ENCODE measurements at regions not wholly inside any gene's neighbourhood (a gene's known extent, or its start where the extent isn't known, plus 50 kb on each side); places are given as distances from the start of the nearest gene placed in this dataset.

DNA sequence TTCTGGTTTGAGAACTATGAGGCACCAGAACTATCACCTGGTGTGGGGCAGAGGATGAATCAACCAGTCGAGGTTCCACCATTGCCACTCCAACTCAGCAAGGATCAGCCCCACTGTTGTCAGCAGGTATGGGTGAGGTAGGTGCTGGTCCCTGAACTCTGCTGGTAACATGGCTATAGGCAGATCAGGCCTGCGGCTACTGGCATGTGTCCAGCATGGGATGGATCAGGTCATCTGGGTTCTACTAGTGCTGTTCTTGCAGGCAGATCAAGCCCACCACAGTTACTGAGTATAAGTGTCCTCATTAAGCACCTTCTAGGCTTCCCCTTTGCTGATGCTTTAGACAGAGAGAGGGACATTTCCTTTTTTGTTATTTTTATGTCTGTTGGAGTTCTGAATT is 71.7 kb downstream of the GABRA6 start:
- no peaks in the 10 kb centered on the region for H3F3A ChIP-seq (ENCODE audit: low read depth)
- no peaks in the 10 kb centered on the region for H4K20me1 ChIP-seq (ENCODE audit: low read depth)
- H3K4me2 ChIP-seq: no peak overlapping the region
- no peaks in the 10 kb centered on the region for H3K79me2 ChIP-seq (ENCODE audit: low read depth)
- H3K4me1 ChIP-seq: no peaks in the 10 kb centered on the region
- Mint-ChIP-seq H3K36me3 (no peaks in the 10 kb centered on the region), H3K27ac (no peak overlapping the region), H3K27me3 (ENCODE audit: insufficient read depth, low read depth) (peaks cover 2% of the 10 kb centered on the region), H3K4me1 (peaks cover 3% of the 10 kb centered on the region), H3K4me3 (no peak overlapping the region), H3K9me3 (no peaks in the 10 kb centered on the region)
- H3K36me3 ChIP-seq: no peaks in the 10 kb centered on the region
- no peak overlapping the region for H3K9ac ChIP-seq
- no peaks in the 10 kb centered on the region for H3K9me3 ChIP-seq (ENCODE audit: low read depth)
- H3K27me3 ChIP-seq: no peaks in the 10 kb centered on the region
- H3K4me3 ChIP-seq: no peak overlapping the region
- no peak overlapping the region for H2AFZ ChIP-seq (replicated peaks)
- TF ChIP-seq EZH2 (IDR thresholded peaks at IDR 0.05) (no peak), EZH2phosphoT487 (IDR thresholded peaks at IDR 0.05) (no peak), CTCF (IDR thresholded peaks at IDR 0.05) (no peak)
- DNase-seq (ENCODE audit: low spot score): no peak
- no peak overlapping the region for H3K27ac ChIP-seq

DNA sequence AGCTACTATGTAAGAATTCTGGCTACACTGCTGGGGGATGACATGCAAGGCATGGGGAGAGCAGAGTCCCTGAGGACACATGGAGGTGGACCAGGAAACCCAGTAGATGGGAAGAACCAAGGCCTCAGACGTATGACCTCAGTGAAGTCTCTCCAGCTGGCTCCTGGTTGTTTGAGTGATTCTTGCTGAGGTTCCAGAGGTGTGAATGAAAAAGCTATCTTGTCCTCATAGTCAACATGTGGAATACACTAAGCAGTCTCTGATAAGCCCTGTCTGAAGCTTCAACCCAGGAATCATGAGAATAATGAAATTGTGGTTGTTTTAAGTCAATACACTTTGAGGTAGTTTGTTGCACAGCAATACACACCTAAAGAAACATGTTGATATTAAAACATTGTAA is 78.0 kb downstream of the GABRA6 start:
- no peak overlapping the region for H3K4me2 ChIP-seq
- H3K27ac ChIP-seq: no peak overlapping the region
- Mint-ChIP-seq H3K27me3 (ENCODE audit: insufficient read depth, low read depth) (peaks cover 2% of the 10 kb centered on the region), H3K4me1 (no peaks in the 10 kb centered on the region), H3K36me3 (no peaks in the 10 kb centered on the region), H3K9me3 (no peaks in the 10 kb centered on the region), H3K27ac (no peak overlapping the region), H3K4me3 (no peak overlapping the region)
- H3K4me3 ChIP-seq: no peak overlapping the region
- no peaks in the 10 kb centered on the region for H3K27me3 ChIP-seq
- no peaks in the 10 kb centered on the region for H3K9me3 ChIP-seq (ENCODE audit: low read depth)
- no peak overlapping the region for H2AFZ ChIP-seq (replicated peaks)
- TF ChIP-seq EZH2phosphoT487 (IDR thresholded peaks at IDR 0.05) (no peak), CTCF (IDR thresholded peaks at IDR 0.05) (no peak), EZH2 (IDR thresholded peaks at IDR 0.05) (no peak)
- no peak overlapping the region for H3K9ac ChIP-seq
- H4K20me1 ChIP-seq (ENCODE audit: low read depth): no peaks in the 10 kb centered on the region
- H3F3A ChIP-seq (ENCODE audit: low read depth): no peaks in the 10 kb centered on the region
- no peak for DNase-seq (ENCODE audit: low spot score)
- H3K36me3 ChIP-seq: no peaks in the 10 kb centered on the region
- no peaks in the 10 kb centered on the region for H3K79me2 ChIP-seq (ENCODE audit: low read depth)
- H3K4me1 ChIP-seq: peaks cover 8% of the 10 kb centered on the region

GRCh38 chr5:161765611-161766010 is 80.1 kb downstream of the GABRA6 start:
- H2AFZ ChIP-seq (replicated peaks): peak overlapping the region; percentile 69
- no peak for TF ChIP-seq CTCF (IDR thresholded peaks at IDR 0.05)
- TF ChIP-seq EZH2phosphoT487 (IDR thresholded peaks at IDR 0.05): no peak
- no peak for TF ChIP-seq EZH2 (IDR thresholded peaks at IDR 0.05)
- no peaks in the 10 kb centered on the region for H3K36me3 ChIP-seq
- no peak overlapping the region for H3K27ac ChIP-seq
- H4K20me1 ChIP-seq (ENCODE audit: low read depth): no peaks in the 10 kb centered on the region
- no peak overlapping the region for H3K4me3 ChIP-seq
- no peaks in the 10 kb centered on the region for H3F3A ChIP-seq (ENCODE audit: low read depth)
- peaks cover 2% of the 10 kb centered on the region for H3K27me3 Mint-ChIP-seq (ENCODE audit: insufficient read depth, low read depth)
- H3K4me2 ChIP-seq: no peak overlapping the region
- no peak overlapping the region for H3K4me3 Mint-ChIP-seq
- no peaks in the 10 kb centered on the region for H3K9me3 ChIP-seq (ENCODE audit: low read depth)
- H3K9ac ChIP-seq: no peak overlapping the region
- H3K27ac Mint-ChIP-seq: no peak overlapping the region
- H3K4me1 ChIP-seq: peaks cover 8% of the 10 kb centered on the region
- H3K9me3 Mint-ChIP-seq: peaks cover 3% of the 10 kb centered on the region
- DNase-seq (ENCODE audit: low spot score): no peak
- no peaks in the 10 kb centered on the region for H3K79me2 ChIP-seq (ENCODE audit: low read depth)
- H3K27me3 ChIP-seq: no peaks in the 10 kb centered on the region
- H3K36me3 Mint-ChIP-seq: no peaks in the 10 kb centered on the region
- H3K4me1 Mint-ChIP-seq: no peaks in the 10 kb centered on the region

- Histone ChIP-seq H3K4me3 (no peak overlapping the region), H3K4me2 (no peak overlapping the region), H3K27ac (no peak overlapping the region), H3F3A (ENCODE audit: low read depth) (no peaks in the 10 kb centered on the region), H3K9ac (no peak overlapping the region), H3K9me3 (ENCODE audit: low read depth) (no peaks in the 10 kb centered on the region), H3K79me2 (ENCODE audit: low read depth) (no peaks in the 10 kb centered on the region), H2AFZ (replicated peaks) (no peak overlapping the region), H3K4me1 (no peaks in the 10 kb centered on the region), H3K27me3 (no peaks in the 10 kb centered on the region), H4K20me1 (ENCODE audit: low read depth) (no peaks in the 10 kb centered on the region), H3K36me3 (no peaks in the 10 kb centered on the region)
- TF ChIP-seq EZH2phosphoT487 (IDR thresholded peaks at IDR 0.05) (no peak), CTCF (IDR thresholded peaks at IDR 0.05) (no peak), EZH2 (IDR thresholded peaks at IDR 0.05) (no peak)
- DNase-seq (ENCODE audit: low spot score): no peak
- Mint-ChIP-seq H3K36me3 (no peaks in the 10 kb centered on the region), H3K27ac (no peak overlapping the region), H3K9me3 (no peaks in the 10 kb centered on the region), H3K4me3 (no peak overlapping the region), H3K4me1 (no peaks in the 10 kb centered on the region), H3K27me3 (ENCODE audit: insufficient read depth, low read depth) (no peaks in the 10 kb centered on the region)
These were observed 72.0 kb upstream of the GABRA1 start for GRCh38 chr5:161775891-161776290.

Data from neural progenitor cell (in vitro differentiated cells).